HCT116 (cell line): ENCODE measurements at regions not wholly inside any gene's neighbourhood (a gene's known extent, or its start where the extent isn't known, plus 50 kb on each side); places are given as distances from the start of the nearest gene placed in this dataset.

Experiments used
- ATAC-seq: fragments of 200-7000 bp; cut with Tn5 transposase; 2 replicates; pipeline ENCODE4 v1.9.1; 2020; ENCODE audit warnings: mild to moderate bottlenecking, moderate library complexity
- BruUV-seq: library from RNA; stranded (reverse); fragments of 400-500 nt; replicated peaks from 2 replicates; lab custom pipeline; 2021; lab: Mats Ljungman, UMichigan
- CTCF ChIA-PET: fragments of 300-600 bp; sonication (Branson Sonifier 250); formaldehyde crosslinking; loops from one replicate; lab custom pipeline; 2021; ENCODE audit warnings: antibody characterized with exemption; lab: Charles Lee
- POLR2A ChIA-PET: fragments of 300-600, 350-600 bp; sonication (Branson Sonifier 250); formaldehyde crosslinking; loops from one replicate; lab custom pipeline; 2021; ENCODE audit warnings: antibody characterized with exemption; lab: Charles Lee
- RAD21 ChIA-PET, 2 experiments: fragments of 300-600 bp; sonication (Branson Sonifier 250); formaldehyde crosslinking; loops; one replicate each; lab custom pipeline; 2023; ENCODE audit warnings: low total read pairs in 2 of 2; ENCODE audit not compliant: uncharacterized antibody in 2 of 2, unreplicated experiment in 2 of 2, low non-redundant PET in 1 of 2; lab: Charles Lee
- DNase-seq: peaks from one replicate; pipeline ENCODE4 v3.0.0-alpha.2; 2010; ENCODE audit warnings: low read depth, low spot score
- H2AFZ ChIP-seq: fragments of 200-600 bp; shearing (Covaris generic), sonication (generic); 2 replicates; pipeline ENCODE4 v1.6.1; 2017; ENCODE audit warnings: low read depth, mixed run types, mixed read lengths, antibody characterized with exemption, low read length; ENCODE audit not compliant: poor library complexity, severe bottlenecking
- H3K27ac ChIP-seq: 2 replicates; pipeline ENCODE4 v1.5.1; 2012; ENCODE audit warnings: low read depth, low read length
- H3K27me3 ChIP-seq: fragments of 200-600 bp; sonication (generic); 2 replicates; pipeline ENCODE4 v1.6.1; 2016; ENCODE audit warnings: mixed run types, low read length, mixed read lengths; ENCODE audit not compliant: insufficient read depth
- H3K36me3 ChIP-seq, 2 experiments: fragments of 200-500 bp in 1 of 2; fragments of 200-600 bp in 1 of 2; sonication (Bioruptor generic) in 1 of 2; sonication (generic) in 1 of 2; 2 replicates each; pipeline versions ENCODE4 v1.5.1 to v1.6.1; 2014 to 2016; ENCODE audit warnings: low read length in 2 of 2, inconsistent platforms in 1 of 2, mixed read lengths in 1 of 2, mixed run types in 1 of 2; ENCODE audit not compliant: insufficient read depth in 2 of 2, control insufficient read depth in 1 of 2
- H3K4me1 ChIP-seq, 2 experiments: fragments of 200-600 bp in 1 of 2; sonication (generic) in 1 of 2; 2 replicates each; pipeline versions ENCODE4 v1.5.1 to v1.6.1; 2012 to 2017; ENCODE audit warnings: low read length in 2 of 2, inconsistent platforms in 1 of 2, mild to moderate bottlenecking in 1 of 2, mixed read lengths in 1 of 2, mixed run types in 1 of 2, moderate library complexity in 1 of 2; ENCODE audit not compliant: insufficient read depth in 2 of 2, control insufficient read depth in 1 of 2
- H3K4me2 ChIP-seq: fragments of 200-600 bp; sonication (generic); 2 replicates; pipeline ENCODE4 v1.6.1; 2017; ENCODE audit warnings: mixed run types, low read length, mixed read lengths
- H3K4me3 ChIP-seq, 2 experiments: fragments of 200-600 bp in 1 of 2; sonication (generic) in 1 of 2; replicated peaks in 1 of 2; 2 replicates each; pipeline ENCODE4 v1.5.1; 2011 to 2016; ENCODE audit warnings: low read length in 2 of 2, control low read depth in 1 of 2, low read depth in 1 of 2, mild to moderate bottlenecking in 1 of 2, mixed read lengths in 1 of 2, mixed run types in 1 of 2
- H3K79me2 ChIP-seq: fragments of 200-600 bp; sonication (generic); 2 replicates; pipeline ENCODE4 v1.6.1; 2017; ENCODE audit warnings: mild to moderate bottlenecking, mixed run types, low read length, moderate library complexity, mixed read lengths; ENCODE audit not compliant: insufficient read depth
- H3K9ac ChIP-seq: fragments of 200-600 bp; sonication (generic); 2 replicates; pipeline ENCODE4 v1.6.1; 2016; ENCODE audit warnings: low read length, mixed read lengths
- H3K9me2 ChIP-seq: fragments of 200-600 bp; sonication (generic), shearing (Covaris generic); 2 replicates; pipeline ENCODE4 v1.6.1; 2017; ENCODE audit warnings: mixed run types, mild to moderate bottlenecking, moderate library complexity; ENCODE audit not compliant: insufficient read depth
- H3K9me3 ChIP-seq, 2 experiments: fragments of 200-500 bp in 1 of 2; fragments of 200-600 bp in 1 of 2; sonication (Bioruptor generic) in 1 of 2; sonication (generic) in 1 of 2; 2 replicates each; pipeline ENCODE4 v1.6.1; 2014 to 2017; ENCODE audit warnings: low read length in 2 of 2, mixed read lengths in 2 of 2, inconsistent platforms in 1 of 2, low read depth in 1 of 2, mild to moderate bottlenecking in 1 of 2, mixed run types in 1 of 2, moderate library complexity in 1 of 2; ENCODE audit not compliant: control insufficient read depth in 1 of 2, insufficient read depth in 1 of 2
- H4K20me1 ChIP-seq: fragments of 200-600 bp; sonication (generic), shearing (Covaris generic); 2 replicates; pipeline ENCODE4 v1.6.1; 2017; ENCODE audit warnings: mixed run types, mild to moderate bottlenecking, moderate library complexity; ENCODE audit not compliant: insufficient read depth
- ATF3 ChIP-seq: IDR thresholded peaks from 2 replicates; pipeline ENCODE4 v1.6.1; 2012
- CBX3 ChIP-seq: IDR thresholded peaks from 2 replicates; pipeline ENCODE4 v1.6.1; 2012; ENCODE audit warnings: low read depth
- CTCF ChIP-seq, 3 experiments: fragments of 200-600 bp in 1 of 3; sonication (generic) in 1 of 3; IDR thresholded peaks in 2 of 3; conservative IDR thresholded peaks in 1 of 3; 2 replicates each; pipeline ENCODE4 v1.5.1; 2012 to 2017; ENCODE audit warnings: low read depth in 2 of 3, low read length in 2 of 3, antibody characterized with exemption in 1 of 3, borderline replicate concordance in 1 of 3, control low read depth in 1 of 3, mild to moderate bottlenecking in 1 of 3, mixed read lengths in 1 of 3, mixed run types in 1 of 3, moderate library complexity in 1 of 3; ENCODE audit not compliant: insufficient read depth in 1 of 3
- EGR1 ChIP-seq: IDR thresholded peaks from 2 replicates; pipeline ENCODE4 v1.6.1; 2012; ENCODE audit warnings: low read depth
- EZH2 ChIP-seq: fragments of 200-600 bp; sonication (generic); IDR thresholded peaks from 2 replicates; pipeline ENCODE4 v1.6.1; 2017; ENCODE audit warnings: antibody characterized with exemption, mixed run types
- EZH2phosphoT487 ChIP-seq: fragments of 200-600 bp; IDR thresholded peaks from 2 replicates; pipeline ENCODE4 v1.6.1; 2018; ENCODE audit warnings: antibody characterized with exemption, borderline replicate concordance
- FOSL1 ChIP-seq: IDR thresholded peaks from 2 replicates; pipeline ENCODE4 v1.6.1; 2012; ENCODE audit warnings: low read depth
- MAX ChIP-seq: IDR thresholded peaks from 2 replicates; pipeline ENCODE4 v1.6.1; 2012
- POLR2AphosphoS5 ChIP-seq: IDR thresholded peaks from 2 replicates; pipeline ENCODE4 v1.6.1; 2011; ENCODE audit warnings: mild to moderate bottlenecking, low read depth, low read length, moderate library complexity
- RAD21 ChIP-seq: IDR thresholded peaks from 2 replicates; pipeline ENCODE4 v1.6.1; 2012; ENCODE audit warnings: low read depth, mild to moderate bottlenecking
- REST ChIP-seq: IDR thresholded peaks from 2 replicates; pipeline ENCODE4 v1.6.1; 2012; ENCODE audit warnings: low read depth
- SIN3A ChIP-seq: IDR thresholded peaks from 2 replicates; pipeline ENCODE4 v1.6.1; 2012; ENCODE audit warnings: low read depth
- ZFX ChIP-seq: fragments of 450-650 bp; IDR thresholded peaks from 2 replicates; pipeline ENCODE4 v1.6.1; 2017
- ZNF274 ChIP-seq: fragments of 200-500 bp; sonication (Bioruptor generic); IDR thresholded peaks from 2 replicates; pipeline ENCODE4 v1.6.1; 2014; ENCODE audit warnings: mild to moderate bottlenecking, low read depth, low read length, inconsistent platforms
- intact Hi-C: fragments of 100-400 bp; cut with micrococcal nuclease; formaldehyde crosslinking; loops from 2 replicates; pipeline ENCODE4 v1.10.0; 2022

GRCh38 chr2:41994233-41994637 lies 53.6 kb upstream of the PKDCC start:
- H3K9me3 ChIP-seq, result no peaks in the 10 kb centered on the region
- no peak overlapping the region for H2AFZ ChIP-seq
- intact Hi-C loops, result no loop called here
- POLR2A ChIA-PET, result no interaction called here
- H3K79me2 ChIP-seq, result no peaks in the 10 kb centered on the region
- no peaks in the 10 kb centered on the region for H3K4me1 ChIP-seq
- RAD21 ChIA-PET, result no interaction called here
- no peaks in the 10 kb centered on the region for H3K9me2 ChIP-seq
- no peak overlapping the region for H3K27ac ChIP-seq
- DNase-seq, result no peak
- no TSS peak for BruUV-seq
- H3K4me3 ChIP-seq, result no peak overlapping the region
- peaks cover 7% of the 10 kb centered on the region; the same call in 1 of the 2 replicates for H3K27me3 ChIP-seq
- H3K9ac ChIP-seq, result no peak overlapping the region
- no peaks in the 10 kb centered on the region for H4K20me1 ChIP-seq
- H3K36me3 ChIP-seq, result no peaks in the 10 kb centered on the region
- ATAC-seq, result no peak
- TF ChIP-seq ATF3 (no peak), ZFX (no peak), EGR1 (no peak), EZH2phosphoT487 (no peak), CBX3 (no peak), REST (no peak), SIN3A (no peak), POLR2AphosphoS5 (no peak), MAX (no peak), ZNF274 (no peak), CTCF (IDR thresholded peaks at IDR 0.05 in 2 of 3, conservative IDR thresholded peaks at IDR 0.05 in 1 of 3; ENCODE audit: borderline replicate concordance in 1 of 3, insufficient read depth in 1 of 3, low read depth in 2 of 3, low read length in 2 of 3) (no peak), EZH2 (no peak), FOSL1 (no peak), RAD21 (no peak)
- CTCF ChIA-PET, result no interaction called here
- no peak overlapping the region for H3K4me2 ChIP-seq
